ENCODE measurements at regions not wholly inside any gene's neighbourhood (a gene's known extent, or its start where the extent isn't known, plus 50 kb on each side); places are given as distances from the start of the nearest gene placed in this dataset.

DNA sequence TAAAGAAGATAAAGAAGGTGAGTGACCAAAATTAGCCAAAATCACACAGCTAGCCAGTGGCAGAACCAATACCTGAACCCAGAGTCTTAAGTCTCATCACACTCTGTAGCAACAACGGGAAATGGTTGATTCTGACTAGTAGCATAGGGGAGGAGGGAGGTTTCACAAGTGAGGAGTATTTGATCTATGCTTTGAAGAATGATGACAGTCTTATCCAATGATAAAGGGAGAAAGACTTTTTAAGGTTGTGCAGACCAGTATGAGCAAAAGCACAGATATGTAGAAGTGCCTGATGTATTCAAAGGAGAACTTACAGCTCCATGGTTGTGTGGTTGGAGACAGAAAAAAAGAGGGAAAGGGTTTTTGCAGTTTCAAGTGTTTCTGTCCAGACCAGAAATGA lies 50.7 kb upstream of the LINC00305 start:
- Histone ChIP-seq H3K36me3 (replicated peaks in 1 of 2) (no peaks in the 10 kb centered on the region), H3K4me3 (no peak overlapping the region), H3K9me3 (replicated peaks in 1 of 3) (no peaks in the 10 kb centered on the region), H3K27ac (no peak overlapping the region), H3K27me3 (no peaks in the 10 kb centered on the region), H3K4me1 (replicated peaks in 1 of 2) (no peaks in the 10 kb centered on the region)
- WGBS, 4 donors = 68 to 90% (median 77%) methylated on average over 1 of the region's 1 CpG
- no peak for DNase-seq
- intact Hi-C loops (cut with DNase I) = no loop called here
- TF ChIP-seq POLR2A (IDR thresholded peaks at IDR 0.05) = no peak
- TF ChIP-seq CTCF (IDR thresholded peaks at IDR 0.05) = no peak

Small RNA genes in the stretch of these regions (small RNA-seq; reads per million reads assigned to genes)
- 0 reads per million in 2 donors for gene AC027506.1

Measured in adrenal gland (tissue), 9 donors.